Right lobe of liver (tissue), 6 donors: ENCODE measurements at regions not wholly inside any gene's neighbourhood (a gene's known extent, or its start where the extent isn't known, plus 50 kb on each side); places are given as distances from the start of the nearest gene placed in this dataset.
A peak's percentile ranks its signal among the peaks of the same experiment; 100 is the strongest.

Experiments
- ATAC-seq, 4 donors: fragments of 200-7000 bp; cut with Tn5 transposase; one replicate each; pipeline ENCODE4 v1.9.1; 2020; ENCODE audit warnings: mild to moderate bottlenecking in 4 of 4, moderate library complexity in 4 of 4
- DNase-seq, 3 donors: peaks; one replicate each; pipeline ENCODE4 v3.0.0-alpha.2; 2020
- H3K27ac ChIP-seq, 3 donors: fragments of 200-600 bp; one replicate each; pipeline ENCODE4 v1.8.0; 2022
- H3K27me3 ChIP-seq, 2 donors: fragments of 200-600 bp; one replicate each; pipeline ENCODE4 v1.8.0; 2022
- H3K36me3 ChIP-seq, 4 donors: fragments of 200-600 bp; sonication (generic) in 1 of 4; one replicate each; pipeline versions ENCODE4 v1.5.1 to v1.8.0; 2017 to 2022; ENCODE audit warnings: control low read depth in 1 of 4
- H3K4me1 ChIP-seq, 4 donors: fragments of 200-600 bp; sonication (generic) in 1 of 4; one replicate each; pipeline versions ENCODE4 v1.5.1 to v1.8.0; 2017 to 2022; ENCODE audit warnings: control low read depth in 1 of 4
- H3K4me3 ChIP-seq, 3 donors: fragments of 200-600 bp; one replicate each; pipeline ENCODE4 v1.8.0; 2022
- H3K9me3 ChIP-seq, 4 donors: fragments of 200-600 bp; sonication (generic) in 1 of 4; one replicate each; pipeline versions ENCODE4 v1.5.1 to v1.8.0; 2017 to 2022; ENCODE audit warnings: control low read depth in 1 of 4
- POLR2A ChIP-seq: fragments of 450-650 bp; IDR thresholded peaks from one replicate; pipeline ENCODE4 v1.6.1; 2017; ENCODE audit warnings: antibody characterized with exemption, mild to moderate bottlenecking
- WGBS: methylation state at CpG from one replicate; pipeline ENCODE4 v1.1.6; 2018; ENCODE audit warnings: low coverage, low lambda C conversion rate; ENCODE audit not compliant: insufficient coverage; ENCODE audit errors: missing lambda C conversion rate; 5-methylcytosine and 5-hydroxymethylcytosine counted together
- intact Hi-C, 2 donors: fragments of 100-400 bp; cut with DNase I; formaldehyde crosslinking; loops; one replicate each; pipeline versions ENCODE4 v1.11.2 to v1.14.1; 2022
- TF ChIP-seq, protein P1 (sequence below), 4 donors: fragments of 200-600 bp in 3 of 4; fragments of 450-650 bp in 1 of 4; IDR thresholded peaks; one replicate each; pipeline versions ENCODE4 v1.5.1 to v1.8.0; 2016 to 2022; ENCODE audit warnings: antibody characterized with exemption in 4 of 4, mild to moderate bottlenecking in 2 of 4
- donor health status: DM: no; HTN: yes; CAD: no.
- donor health status: DM: no; HTN: no; CAD: no.
- donor health status: DM: no; HTN: no; CAD: no.
- donor health status: DM: no; HTN: yes; CAD: no.
- donor health status: DM: no; HTN: yes; CAD: no.

DNA sequence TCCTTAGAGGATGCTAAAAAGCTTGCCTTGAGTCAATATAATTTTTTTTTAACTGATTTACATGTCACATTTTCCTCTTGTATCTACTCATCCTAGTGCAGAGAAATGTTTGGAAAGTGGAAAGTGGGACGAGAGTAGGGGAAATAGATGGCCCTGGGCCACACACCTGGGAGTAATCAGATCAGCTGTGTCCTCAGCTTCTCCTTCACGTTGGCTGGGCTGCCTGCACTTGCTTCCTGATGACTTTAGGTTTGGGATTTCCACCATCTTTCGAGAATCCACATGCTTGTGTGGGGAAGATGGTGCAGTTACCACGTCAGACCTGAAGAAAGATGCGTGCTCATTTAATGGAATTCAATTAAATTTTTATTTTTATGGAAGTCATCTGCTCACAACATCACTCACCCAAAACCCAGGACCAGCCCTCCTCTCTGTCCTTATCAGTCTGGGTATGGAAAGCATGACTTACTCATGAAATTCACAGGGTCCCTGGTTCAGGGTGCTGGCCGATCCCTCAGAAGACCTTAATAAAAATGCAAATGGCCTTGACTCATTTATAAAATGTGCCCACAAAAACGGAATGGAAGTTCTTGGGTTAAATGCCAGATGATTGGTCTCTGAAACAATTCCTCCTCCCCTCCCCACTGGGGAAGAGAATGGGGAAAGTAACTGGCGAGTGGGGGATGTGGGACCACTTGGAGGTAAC is 74.5 kb upstream of the TIAM2 start:
- intact Hi-C loops: loop anchor here in 1 of 2 donors (10.0 kb wide), 1 partner anchor 254 kb away; no protein-coding TSS in a partner anchor
- WGBS: 70% methylated on average over 5 of the region's 8 CpGs
- H3K9me3 ChIP-seq: no peaks in the 10 kb centered on the region
- DNase-seq (no peak), ATAC-seq (no peak)
- H3K27ac ChIP-seq: no peak overlapping the region
- no peaks in the 10 kb centered on the region for H3K27me3 ChIP-seq
- no peaks in the 10 kb centered on the region for H3K36me3 ChIP-seq
- TF ChIP-seq POLR2A: no peak
- TF ChIP-seq, protein P1, sequence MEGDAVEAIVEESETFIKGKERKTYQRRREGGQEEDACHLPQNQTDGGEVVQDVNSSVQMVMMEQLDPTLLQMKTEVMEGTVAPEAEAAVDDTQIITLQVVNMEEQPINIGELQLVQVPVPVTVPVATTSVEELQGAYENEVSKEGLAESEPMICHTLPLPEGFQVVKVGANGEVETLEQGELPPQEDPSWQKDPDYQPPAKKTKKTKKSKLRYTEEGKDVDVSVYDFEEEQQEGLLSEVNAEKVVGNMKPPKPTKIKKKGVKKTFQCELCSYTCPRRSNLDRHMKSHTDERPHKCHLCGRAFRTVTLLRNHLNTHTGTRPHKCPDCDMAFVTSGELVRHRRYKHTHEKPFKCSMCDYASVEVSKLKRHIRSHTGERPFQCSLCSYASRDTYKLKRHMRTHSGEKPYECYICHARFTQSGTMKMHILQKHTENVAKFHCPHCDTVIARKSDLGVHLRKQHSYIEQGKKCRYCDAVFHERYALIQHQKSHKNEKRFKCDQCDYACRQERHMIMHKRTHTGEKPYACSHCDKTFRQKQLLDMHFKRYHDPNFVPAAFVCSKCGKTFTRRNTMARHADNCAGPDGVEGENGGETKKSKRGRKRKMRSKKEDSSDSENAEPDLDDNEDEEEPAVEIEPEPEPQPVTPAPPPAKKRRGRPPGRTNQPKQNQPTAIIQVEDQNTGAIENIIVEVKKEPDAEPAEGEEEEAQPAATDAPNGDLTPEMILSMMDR (IDR thresholded peaks at IDR 0.05): no peak
- no peak overlapping the region for H3K4me3 ChIP-seq
- H3K4me1 ChIP-seq: no peaks in the 10 kb centered on the region

DNA sequence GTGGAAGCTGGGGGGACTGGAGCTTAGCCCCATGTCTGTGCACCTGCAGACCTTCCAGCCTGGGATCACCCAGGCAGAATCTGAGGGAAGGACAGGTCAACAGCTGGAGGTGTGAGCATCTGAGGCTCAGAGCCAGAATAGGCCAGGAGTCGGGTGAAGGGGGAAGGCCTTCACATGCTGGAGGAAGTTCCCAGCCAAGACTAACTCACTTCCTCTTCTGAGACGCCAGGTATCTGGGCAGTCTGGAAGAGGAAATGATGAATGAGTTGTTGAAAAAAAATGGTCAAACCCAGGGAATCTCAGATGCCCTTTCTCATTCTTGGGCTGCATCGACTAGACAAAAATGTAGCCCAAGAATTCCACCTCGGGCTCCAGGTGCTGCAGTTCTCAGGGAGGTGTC is 73.6 kb upstream of the TIAM2 start:
- H3K27ac ChIP-seq: no peak overlapping the region
- peaks cover 0 to 1% (median 0%) of the 10 kb centered on the region in 4 donors for H3K4me1 ChIP-seq
- no peaks in the 10 kb centered on the region for H3K36me3 ChIP-seq
- TF ChIP-seq POLR2A: no peak
- TF ChIP-seq, protein P1 (IDR thresholded peaks at IDR 0.05): no peak
- H3K9me3 ChIP-seq: no peaks in the 10 kb centered on the region
- DNase-seq: no peak
- H3K4me3 ChIP-seq: no peak overlapping the region
- no peaks in the 10 kb centered on the region for H3K27me3 ChIP-seq
- no peak for ATAC-seq
- intact Hi-C loops: loop anchor here in 1 of 2 donors (10.0 kb wide), 1 partner anchor 253 kb away; no protein-coding TSS in a partner anchor
- 53% methylated on average over 3 of the region's 4 CpGs for WGBS

DNA sequence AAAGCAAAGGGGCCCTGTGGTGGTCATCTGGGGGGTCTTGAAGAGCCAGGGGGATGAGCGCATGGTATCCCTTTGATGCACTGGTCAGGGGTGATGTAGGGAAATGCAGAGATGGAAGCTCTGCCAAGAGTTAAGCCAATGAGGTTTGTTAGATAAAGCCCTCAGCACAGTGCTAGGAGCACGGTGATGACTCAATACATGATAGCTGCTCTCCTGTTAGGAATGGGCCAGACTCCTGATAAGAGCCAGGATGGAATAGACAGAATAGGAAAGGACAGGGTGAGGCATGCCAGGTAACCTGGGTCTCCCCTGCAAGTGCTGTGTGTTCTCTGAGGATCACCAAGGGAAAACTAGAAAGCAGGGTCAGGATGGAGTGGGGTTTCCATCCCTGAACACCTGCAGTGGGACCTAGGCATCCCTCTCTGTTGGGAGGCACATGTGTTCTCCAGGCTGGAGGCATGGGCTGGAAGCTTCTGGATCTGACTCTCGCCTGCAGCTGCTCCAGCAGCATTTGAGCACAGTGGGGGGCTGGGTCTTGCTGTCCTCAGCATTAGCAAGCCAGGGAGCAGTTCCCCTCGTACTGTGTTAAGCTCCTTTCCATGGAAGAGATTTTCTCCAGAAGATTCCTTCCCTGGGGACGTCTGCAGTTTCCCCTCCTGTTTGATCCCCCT is 71.8 kb upstream of the TIAM2 start:
- H3K9me3 ChIP-seq: no peaks in the 10 kb centered on the region

DNA sequence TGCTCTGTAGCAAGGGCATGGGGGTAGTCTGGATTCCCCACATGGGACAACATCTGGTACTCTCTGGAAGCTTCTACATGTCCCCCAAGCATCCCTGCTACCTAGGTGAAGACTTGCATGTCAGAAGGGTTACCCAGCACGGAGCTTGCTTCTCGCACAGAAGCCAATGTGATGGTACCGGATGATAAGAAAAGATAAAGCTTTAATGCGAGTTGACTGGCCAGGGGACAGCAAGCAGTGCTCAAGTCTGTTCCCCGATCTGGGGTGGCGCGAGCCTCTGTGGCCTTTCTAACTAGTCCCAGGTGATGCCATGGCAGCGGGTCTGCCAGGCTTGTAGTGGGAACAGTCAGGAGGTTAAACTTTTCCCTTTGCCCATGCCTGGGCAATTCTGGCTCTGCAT is 70.0 kb upstream of the TIAM2 start:
- ATAC-seq (no peak), DNase-seq (no peak)
- Histone ChIP-seq H3K27ac (no peak overlapping the region), H3K9me3 (no peaks in the 10 kb centered on the region), H3K27me3 (no peaks in the 10 kb centered on the region), H3K4me1 (peaks cover 0 to 3% (median 0%) of the 10 kb centered on the region in 4 donors), H3K36me3 (no peaks in the 10 kb centered on the region), H3K4me3 (no peak overlapping the region)
- TF ChIP-seq, protein P1 (IDR thresholded peaks at IDR 0.05): no peak
- TF ChIP-seq POLR2A: no peak
- intact Hi-C loops: loop anchor here in 1 of 2 donors (10.0 kb wide), 1 partner anchor 250 kb away; no protein-coding TSS in a partner anchor
- WGBS: 100% methylated on average over 5 of the region's 8 CpGs

More for the DNA sequence above, 71.8 kb upstream of the TIAM2 start:
- intact Hi-C loops: loop anchor here in 1 of 2 donors (10.0 kb wide), 1 partner anchor 251 kb away; no protein-coding TSS in a partner anchor
- DNase-seq (no peak), ATAC-seq (peak in 2 of 4 donors; percentile 23 to 30)
- Histone ChIP-seq H3K27ac (no peak overlapping the region), H3K36me3 (no peaks in the 10 kb centered on the region), H3K4me3 (no peak overlapping the region), H3K27me3 (no peaks in the 10 kb centered on the region), H3K4me1 (peaks cover 0 to 3% (median 0%) of the 10 kb centered on the region in 4 donors)
- 75% methylated on average over 2 of the region's 5 CpGs for WGBS
- TF ChIP-seq POLR2A: no peak
- TF ChIP-seq, protein P1 (IDR thresholded peaks at IDR 0.05): no peak
